ENCODE measurements at regions not wholly inside any gene's neighbourhood (a gene's known extent, or its start where the extent isn't known, plus 50 kb on each side); places are given as distances from the start of the nearest gene placed in this dataset.

GRCh38 chr20:60888771-60889170, 363.3 kb upstream of the CDH4 start:
- no peaks in the 10 kb centered on the region for H3K27me3 ChIP-seq (ENCODE audit: insufficient read depth, low read length)
- no peak overlapping the region for H3K4me3 ChIP-seq (ENCODE audit: low read depth, low read length)
- H3K36me3 ChIP-seq (ENCODE audit: insufficient read depth, low read length) = no peaks in the 10 kb centered on the region
- H2AFZ ChIP-seq (ENCODE audit: low read length, unreplicated experiment) = no peak overlapping the region
- H3K4me1 ChIP-seq (ENCODE audit: control insufficient read depth, insufficient read depth, low read length, unreplicated experiment) = no peaks in the 10 kb centered on the region
- H3K79me2 ChIP-seq (ENCODE audit: control insufficient read depth, insufficient read depth, low read length, unreplicated experiment) = no peaks in the 10 kb centered on the region
- H3K27ac ChIP-seq (ENCODE audit: low read depth, low read length) = no peak overlapping the region

- Histone ChIP-seq H3K27me3 (ENCODE audit: insufficient read depth, low read length) (no peaks in the 10 kb centered on the region), H3K27ac (ENCODE audit: low read depth, low read length) (no peak overlapping the region), H2AFZ (ENCODE audit: low read length, unreplicated experiment) (no peak overlapping the region)
Measured at GRCh38 chr20:60892095-60892813, 359.8 kb upstream of the CDH4 start.

GRCh38 chr20:60894091-60894490, 358.0 kb upstream of the CDH4 start:
- Histone ChIP-seq H3K36me3 (ENCODE audit: insufficient read depth, low read length) (no peaks in the 10 kb centered on the region), H3K27me3 (ENCODE audit: insufficient read depth, low read length) (no peaks in the 10 kb centered on the region), H2AFZ (ENCODE audit: low read length, unreplicated experiment) (no peak overlapping the region), H3K27ac (ENCODE audit: low read depth, low read length) (no peak overlapping the region), H3K4me1 (ENCODE audit: control insufficient read depth, insufficient read depth, low read length, unreplicated experiment) (no peaks in the 10 kb centered on the region), H3K4me3 (ENCODE audit: low read depth, low read length) (no peak overlapping the region), H3K79me2 (ENCODE audit: control insufficient read depth, insufficient read depth, low read length, unreplicated experiment) (no peaks in the 10 kb centered on the region)

More at GRCh38 chr20:60892095-60892813, 359.8 kb upstream of the CDH4 start:
- Histone ChIP-seq H3K4me3 (ENCODE audit: low read depth, low read length) (no peak overlapping the region), H3K4me1 (ENCODE audit: control insufficient read depth, insufficient read depth, low read length, unreplicated experiment) (no peaks in the 10 kb centered on the region), H3K79me2 (ENCODE audit: control insufficient read depth, insufficient read depth, low read length, unreplicated experiment) (no peaks in the 10 kb centered on the region), H3K36me3 (ENCODE audit: insufficient read depth, low read length) (no peaks in the 10 kb centered on the region)

GRCh38 chr20:60895363-60896079, 356.5 kb upstream of the CDH4 start:
- no peak overlapping the region for H3K27ac ChIP-seq (ENCODE audit: low read depth, low read length)

GRCh38 chr20:60897976-60898375, 354.1 kb upstream of the CDH4 start:
- H3K4me1 ChIP-seq (ENCODE audit: control insufficient read depth, insufficient read depth, low read length, unreplicated experiment) = no peaks in the 10 kb centered on the region
- H3K36me3 ChIP-seq (ENCODE audit: insufficient read depth, low read length) = no peaks in the 10 kb centered on the region
- no peak overlapping the region for H3K27ac ChIP-seq (ENCODE audit: low read depth, low read length)
- no peaks in the 10 kb centered on the region for H3K27me3 ChIP-seq (ENCODE audit: insufficient read depth, low read length)
- H3K4me3 ChIP-seq (ENCODE audit: low read depth, low read length) = no peak overlapping the region
- no peak overlapping the region for H2AFZ ChIP-seq (ENCODE audit: low read length, unreplicated experiment)
- no peaks in the 10 kb centered on the region for H3K79me2 ChIP-seq (ENCODE audit: control insufficient read depth, insufficient read depth, low read length, unreplicated experiment)

More at GRCh38 chr20:60895363-60896079, 356.5 kb upstream of the CDH4 start:
- no peaks in the 10 kb centered on the region for H3K27me3 ChIP-seq (ENCODE audit: insufficient read depth, low read length)
- H3K79me2 ChIP-seq (ENCODE audit: control insufficient read depth, insufficient read depth, low read length, unreplicated experiment) = no peaks in the 10 kb centered on the region
- no peaks in the 10 kb centered on the region for H3K4me1 ChIP-seq (ENCODE audit: control insufficient read depth, insufficient read depth, low read length, unreplicated experiment)
- H3K4me3 ChIP-seq (ENCODE audit: low read depth, low read length) = no peak overlapping the region
- H2AFZ ChIP-seq (ENCODE audit: low read length, unreplicated experiment) = no peak overlapping the region
- no peaks in the 10 kb centered on the region for H3K36me3 ChIP-seq (ENCODE audit: insufficient read depth, low read length)

GRCh38 chr20:60899320-60899719, 352.7 kb upstream of the CDH4 start:
- Histone ChIP-seq H3K27ac (ENCODE audit: low read depth, low read length) (no peak overlapping the region), H3K4me3 (ENCODE audit: low read depth, low read length) (no peak overlapping the region), H2AFZ (ENCODE audit: low read length, unreplicated experiment) (no peak overlapping the region), H3K4me1 (ENCODE audit: control insufficient read depth, insufficient read depth, low read length, unreplicated experiment) (no peaks in the 10 kb centered on the region), H3K27me3 (ENCODE audit: insufficient read depth, low read length) (no peaks in the 10 kb centered on the region), H3K36me3 (ENCODE audit: insufficient read depth, low read length) (no peaks in the 10 kb centered on the region), H3K79me2 (ENCODE audit: control insufficient read depth, insufficient read depth, low read length, unreplicated experiment) (no peaks in the 10 kb centered on the region)

- no peak overlapping the region for H3K27ac ChIP-seq (ENCODE audit: low read depth, low read length)
- H3K79me2 ChIP-seq (ENCODE audit: control insufficient read depth, insufficient read depth, low read length, unreplicated experiment) = no peaks in the 10 kb centered on the region
- no peaks in the 10 kb centered on the region for H3K27me3 ChIP-seq (ENCODE audit: insufficient read depth, low read length)
- H3K4me1 ChIP-seq (ENCODE audit: control insufficient read depth, insufficient read depth, low read length, unreplicated experiment) = no peaks in the 10 kb centered on the region
- H3K36me3 ChIP-seq (ENCODE audit: insufficient read depth, low read length) = no peaks in the 10 kb centered on the region
- no peak overlapping the region for H3K4me3 ChIP-seq (ENCODE audit: low read depth, low read length)
- H2AFZ ChIP-seq (ENCODE audit: low read length, unreplicated experiment) = no peak overlapping the region
Measured at GRCh38 chr20:60900618-60901017, 351.4 kb upstream of the CDH4 start.

GRCh38 chr20:60901831-60902230, 350.2 kb upstream of the CDH4 start:
- Histone ChIP-seq H3K4me1 (ENCODE audit: control insufficient read depth, insufficient read depth, low read length, unreplicated experiment) (no peaks in the 10 kb centered on the region), H3K4me3 (ENCODE audit: low read depth, low read length) (no peak overlapping the region), H3K27ac (ENCODE audit: low read depth, low read length) (no peak overlapping the region), H3K27me3 (ENCODE audit: insufficient read depth, low read length) (no peaks in the 10 kb centered on the region), H2AFZ (ENCODE audit: low read length, unreplicated experiment) (no peak overlapping the region), H3K79me2 (ENCODE audit: control insufficient read depth, insufficient read depth, low read length, unreplicated experiment) (no peaks in the 10 kb centered on the region), H3K36me3 (ENCODE audit: insufficient read depth, low read length) (no peaks in the 10 kb centered on the region)

GRCh38 chr20:60903325-60903971, 348.6 kb upstream of the CDH4 start:
- H3K4me3 ChIP-seq (ENCODE audit: low read depth, low read length) = no peak overlapping the region
- H3K4me1 ChIP-seq (ENCODE audit: control insufficient read depth, insufficient read depth, low read length, unreplicated experiment) = no peaks in the 10 kb centered on the region
- no peaks in the 10 kb centered on the region for H3K36me3 ChIP-seq (ENCODE audit: insufficient read depth, low read length)
- H3K27ac ChIP-seq (ENCODE audit: low read depth, low read length) = no peak overlapping the region
- no peak overlapping the region for H2AFZ ChIP-seq (ENCODE audit: low read length, unreplicated experiment)
- H3K79me2 ChIP-seq (ENCODE audit: control insufficient read depth, insufficient read depth, low read length, unreplicated experiment) = no peaks in the 10 kb centered on the region
- no peaks in the 10 kb centered on the region for H3K27me3 ChIP-seq (ENCODE audit: insufficient read depth, low read length)

GRCh38 chr20:60904730-60905129, 347.3 kb upstream of the CDH4 start:
- no peaks in the 10 kb centered on the region for H3K79me2 ChIP-seq (ENCODE audit: control insufficient read depth, insufficient read depth, low read length, unreplicated experiment)
- no peaks in the 10 kb centered on the region for H3K4me1 ChIP-seq (ENCODE audit: control insufficient read depth, insufficient read depth, low read length, unreplicated experiment)
- H3K4me3 ChIP-seq (ENCODE audit: low read depth, low read length) = no peak overlapping the region
- no peaks in the 10 kb centered on the region for H3K27me3 ChIP-seq (ENCODE audit: insufficient read depth, low read length)
- no peak overlapping the region for H2AFZ ChIP-seq (ENCODE audit: low read length, unreplicated experiment)
- no peaks in the 10 kb centered on the region for H3K36me3 ChIP-seq (ENCODE audit: insufficient read depth, low read length)
- H3K27ac ChIP-seq (ENCODE audit: low read depth, low read length) = no peak overlapping the region

Measured in ACC112 (cell line).